DND-41 (cell line): ENCODE measurements at regions not wholly inside any gene's neighbourhood (a gene's known extent, or its start where the extent isn't known, plus 50 kb on each side); places are given as distances from the start of the nearest gene placed in this dataset.

ENCODE experiments used
- ATAC-seq: fragments of 200-7000 bp; cut with Tn5 transposase; 3 replicates; pipeline ENCODE4 v1.9.1; 2021; ENCODE audit warnings: low read depth; ENCODE audit not compliant: insufficient read depth
- DNase-seq: peaks from one replicate; pipeline ENCODE4 v3.0.0-alpha.2; 2020
- H2AFZ ChIP-seq: 2 replicates; pipeline ENCODE4 v1.6.0; 2012; ENCODE audit warnings: low read depth, low read length
- H3K27ac ChIP-seq: 2 replicates; pipeline ENCODE4 v1.5.1; 2012; ENCODE audit warnings: low read length, inconsistent platforms
- H3K27me3 ChIP-seq: fragments of 200-600 bp; sonication (generic); 2 replicates; pipeline ENCODE4 v1.6.0; 2012; ENCODE audit warnings: low read length, mild to moderate bottlenecking, inconsistent platforms; ENCODE audit not compliant: insufficient read depth, poor library complexity
- H3K36me3 ChIP-seq: 2 replicates; pipeline ENCODE4 v1.5.1; 2012; ENCODE audit warnings: low read length, inconsistent platforms; ENCODE audit not compliant: insufficient read depth
- H3K4me1 ChIP-seq: 2 replicates; pipeline ENCODE4 v1.5.1; 2012; ENCODE audit warnings: mild to moderate bottlenecking, low read length; ENCODE audit not compliant: insufficient read depth
- H3K4me2 ChIP-seq: 2 replicates; pipeline ENCODE4 v1.6.0; 2012; ENCODE audit warnings: mild to moderate bottlenecking, moderate library complexity, low read length, inconsistent platforms; ENCODE audit not compliant: insufficient read depth
- H3K4me3 ChIP-seq, 2 experiments: fragments of 200-600 bp in 1 of 2; shearing (Covaris generic) in 1 of 2; 2 replicates each; pipeline ENCODE4 v1.5.1; 2012 to 2016; ENCODE audit warnings: inconsistent platforms in 2 of 2, low read length in 2 of 2, mild to moderate bottlenecking in 2 of 2, low read depth in 1 of 2, moderate library complexity in 1 of 2
- H3K79me2 ChIP-seq: 2 replicates; pipeline ENCODE4 v1.6.0; 2012; ENCODE audit warnings: low read length, inconsistent platforms; ENCODE audit not compliant: insufficient read depth
- H3K9ac ChIP-seq: 2 replicates; pipeline ENCODE4 v1.6.0; 2012; ENCODE audit warnings: low read depth, mild to moderate bottlenecking, inconsistent platforms, low read length, moderate library complexity
- H3K9me3 ChIP-seq: 2 replicates; pipeline ENCODE4 v1.5.1; 2012; ENCODE audit warnings: low read length, moderate library complexity, mild to moderate bottlenecking, inconsistent platforms; ENCODE audit not compliant: insufficient read depth, severe bottlenecking
- H4K20me1 ChIP-seq: 2 replicates; pipeline ENCODE4 v1.6.0; 2012; ENCODE audit warnings: low read length; ENCODE audit not compliant: insufficient read depth
- EZH2 ChIP-seq: IDR thresholded peaks from 3 replicates; pipeline ENCODE4 v1.6.1; 2012; ENCODE audit warnings: borderline replicate concordance, low read depth, mild to moderate bottlenecking, moderate library complexity, low read length, inconsistent platforms; ENCODE audit not compliant: severe bottlenecking
- TF ChIP-seq, protein P1 (sequence below): IDR thresholded peaks from 2 replicates; pipeline ENCODE4 v1.5.1; 2012; ENCODE audit warnings: borderline replicate concordance, low read length, moderate library complexity, mild to moderate bottlenecking; ENCODE audit not compliant: poor library complexity, severe bottlenecking; ENCODE audit errors: extremely low read depth

DNA sequence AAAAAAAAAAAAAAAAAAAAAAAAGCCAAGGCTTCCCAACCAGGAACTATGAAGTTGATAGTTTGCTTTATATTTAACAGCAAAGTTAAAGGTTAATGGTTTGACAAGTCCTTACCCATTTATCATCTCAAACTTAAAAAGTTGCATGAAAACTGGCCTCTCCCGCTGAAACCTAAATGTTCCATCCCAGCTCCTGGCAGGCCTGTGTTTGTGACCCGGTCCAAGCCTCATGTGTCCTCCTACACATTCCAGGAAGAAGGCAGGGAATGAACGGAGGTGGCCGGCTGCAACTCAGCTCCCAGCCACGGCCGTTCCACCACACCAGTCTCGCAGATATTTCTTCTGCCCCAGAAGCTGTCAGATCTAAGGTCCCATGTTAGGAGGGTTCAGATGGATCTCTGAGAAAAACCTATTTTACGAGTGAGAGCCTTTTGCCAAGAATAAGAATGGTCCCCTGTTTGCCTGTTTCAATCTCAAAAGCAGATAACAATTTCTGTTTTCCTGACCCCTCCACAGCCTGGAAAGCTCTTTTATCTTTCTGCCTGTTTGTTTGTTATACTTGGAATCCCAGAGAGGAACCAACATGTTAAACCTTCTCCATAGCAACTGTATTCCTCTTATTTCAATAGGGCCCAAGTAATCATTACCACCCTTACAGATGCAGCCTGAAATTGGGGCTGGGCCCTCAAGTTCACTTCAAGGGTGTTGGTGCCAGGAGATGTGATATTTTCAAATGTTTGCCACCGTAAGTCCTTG, 56.5 kb downstream of the KCTD12 start:
- no peak for DNase-seq
- Histone ChIP-seq H3K4me2 (no peak overlapping the region), H3K27me3 (no peaks in the 10 kb centered on the region), H3K79me2 (no peaks in the 10 kb centered on the region), H3K27ac (no peak overlapping the region), H3K4me1 (no peaks in the 10 kb centered on the region), H2AFZ (no peak overlapping the region), H3K9ac (no peak overlapping the region), H3K36me3 (no peaks in the 10 kb centered on the region), H4K20me1 (no peaks in the 10 kb centered on the region), H3K9me3 (no peaks in the 10 kb centered on the region), H3K4me3 (no peak overlapping the region)
- no peak for ATAC-seq
- no peak for TF ChIP-seq EZH2
- TF ChIP-seq, protein P1, sequence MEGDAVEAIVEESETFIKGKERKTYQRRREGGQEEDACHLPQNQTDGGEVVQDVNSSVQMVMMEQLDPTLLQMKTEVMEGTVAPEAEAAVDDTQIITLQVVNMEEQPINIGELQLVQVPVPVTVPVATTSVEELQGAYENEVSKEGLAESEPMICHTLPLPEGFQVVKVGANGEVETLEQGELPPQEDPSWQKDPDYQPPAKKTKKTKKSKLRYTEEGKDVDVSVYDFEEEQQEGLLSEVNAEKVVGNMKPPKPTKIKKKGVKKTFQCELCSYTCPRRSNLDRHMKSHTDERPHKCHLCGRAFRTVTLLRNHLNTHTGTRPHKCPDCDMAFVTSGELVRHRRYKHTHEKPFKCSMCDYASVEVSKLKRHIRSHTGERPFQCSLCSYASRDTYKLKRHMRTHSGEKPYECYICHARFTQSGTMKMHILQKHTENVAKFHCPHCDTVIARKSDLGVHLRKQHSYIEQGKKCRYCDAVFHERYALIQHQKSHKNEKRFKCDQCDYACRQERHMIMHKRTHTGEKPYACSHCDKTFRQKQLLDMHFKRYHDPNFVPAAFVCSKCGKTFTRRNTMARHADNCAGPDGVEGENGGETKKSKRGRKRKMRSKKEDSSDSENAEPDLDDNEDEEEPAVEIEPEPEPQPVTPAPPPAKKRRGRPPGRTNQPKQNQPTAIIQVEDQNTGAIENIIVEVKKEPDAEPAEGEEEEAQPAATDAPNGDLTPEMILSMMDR = no peak

DNA sequence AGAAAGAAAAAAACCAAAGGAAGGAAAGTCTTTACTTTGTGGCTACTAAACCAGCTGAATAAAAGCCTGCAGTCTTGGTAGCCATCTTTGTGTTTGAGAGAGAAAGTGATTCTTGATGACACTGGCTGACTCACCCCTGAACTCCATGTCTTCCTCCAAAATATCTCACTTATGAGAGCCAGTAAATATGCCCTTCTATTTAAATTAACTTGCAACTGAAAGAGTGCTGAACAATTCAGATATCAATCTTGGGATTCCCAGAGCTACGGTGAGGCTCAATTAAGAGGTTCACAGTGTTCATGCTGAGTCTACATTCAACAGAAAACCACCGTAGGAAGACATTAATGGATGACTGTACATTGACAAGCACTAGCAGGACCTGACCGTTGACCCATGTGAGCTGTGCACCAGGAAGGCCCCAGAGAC, 57.9 kb downstream of the KCTD12 start:
- no peak overlapping the region for H3K9ac ChIP-seq
- H3K36me3 ChIP-seq = no peaks in the 10 kb centered on the region
- no peak for TF ChIP-seq EZH2
- TF ChIP-seq, protein P1 = no peak
- H3K27me3 ChIP-seq = no peaks in the 10 kb centered on the region
- DNase-seq (no peak), ATAC-seq (peak; percentile 49; the same call in 1 of the 3 replicates)
- no peak overlapping the region for H3K4me3 ChIP-seq
- no peaks in the 10 kb centered on the region for H3K79me2 ChIP-seq
- H3K4me1 ChIP-seq = no peaks in the 10 kb centered on the region
- H4K20me1 ChIP-seq = no peaks in the 10 kb centered on the region
- H2AFZ ChIP-seq = no peak overlapping the region
- H3K4me2 ChIP-seq = no peak overlapping the region
- no peak overlapping the region for H3K27ac ChIP-seq
- H3K9me3 ChIP-seq = no peaks in the 10 kb centered on the region

DNA sequence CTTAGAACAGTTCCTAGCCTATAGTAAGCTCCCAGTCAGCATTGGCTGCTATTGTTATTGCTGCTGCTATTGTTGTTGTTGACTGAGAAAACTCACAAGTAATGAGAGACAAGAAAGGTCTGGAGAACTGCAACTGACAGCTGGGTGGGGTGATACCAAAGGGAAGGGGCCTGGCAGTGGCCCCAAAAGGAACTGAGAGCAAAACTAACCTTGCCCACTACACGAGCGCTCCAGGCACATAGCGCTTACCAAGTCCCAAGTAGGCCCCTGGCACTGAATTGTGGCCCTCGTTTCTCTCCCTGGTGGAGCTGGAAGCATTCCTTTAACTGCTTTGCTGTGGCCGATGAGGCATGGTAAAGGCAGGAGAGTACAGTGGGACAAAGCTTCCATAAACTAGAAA, 59.7 kb downstream of the KCTD12 start:
- Histone ChIP-seq H3K27ac (no peak overlapping the region), H3K27me3 (no peaks in the 10 kb centered on the region), H3K4me2 (no peak overlapping the region), H3K36me3 (no peaks in the 10 kb centered on the region), H3K4me1 (no peaks in the 10 kb centered on the region), H3K9me3 (no peaks in the 10 kb centered on the region), H2AFZ (no peak overlapping the region), H3K4me3 (no peak overlapping the region), H3K9ac (no peak overlapping the region), H4K20me1 (no peaks in the 10 kb centered on the region), H3K79me2 (no peaks in the 10 kb centered on the region)
- ATAC-seq = no peak
- TF ChIP-seq, protein P1 = no peak
- no peak for TF ChIP-seq EZH2
- DNase-seq = no peak

DNA sequence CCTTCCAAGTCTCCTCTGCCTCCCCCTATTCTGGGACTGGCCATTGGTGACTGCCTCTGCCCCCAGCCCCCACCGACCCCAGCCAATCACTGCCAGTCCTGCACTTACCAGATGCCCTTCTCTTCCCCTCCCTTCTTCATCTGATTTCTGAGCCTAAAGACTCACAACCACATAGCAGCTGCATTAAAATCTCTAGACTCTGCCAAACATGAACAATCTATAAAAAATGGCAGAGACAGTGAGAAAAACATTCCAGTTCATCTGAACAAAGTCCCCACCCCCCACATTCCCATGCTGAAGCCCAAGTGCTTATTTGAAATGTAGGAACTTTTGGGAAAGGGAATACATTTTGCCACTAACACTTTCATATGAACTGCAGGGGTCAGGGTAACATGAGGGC, 60.8 kb downstream of the KCTD12 start:
- Histone ChIP-seq H3K36me3 (no peaks in the 10 kb centered on the region), H3K27me3 (no peaks in the 10 kb centered on the region), H3K4me1 (no peaks in the 10 kb centered on the region), H2AFZ (no peak overlapping the region), H3K4me2 (no peak overlapping the region), H3K79me2 (no peaks in the 10 kb centered on the region), H3K27ac (no peak overlapping the region), H3K9me3 (no peaks in the 10 kb centered on the region), H3K9ac (no peak overlapping the region), H4K20me1 (no peaks in the 10 kb centered on the region), H3K4me3 (no peak overlapping the region)
- DNase-seq (no peak), ATAC-seq (no peak)
- TF ChIP-seq EZH2 = no peak
- TF ChIP-seq, protein P1 = no peak
